ENCODE measurements at regions not wholly inside any gene's neighbourhood (a gene's known extent, or its start where the extent isn't known, plus 50 kb on each side); places are given as distances from the start of the nearest gene placed in this dataset.

- no peaks in the 10 kb centered on the region for H3K9me3 ChIP-seq (replicated peaks; ENCODE audit: low read length)
- H3K4me2 ChIP-seq (ENCODE audit: low read length): no peak overlapping the region
- no peaks in the 10 kb centered on the region for H3K4me1 ChIP-seq (ENCODE audit: control insufficient read depth, insufficient read depth, low read length)
- no peaks in the 10 kb centered on the region for H3K36me3 ChIP-seq (ENCODE audit: insufficient read depth, low read length)
- no peak overlapping the region for H3K4me3 ChIP-seq (ENCODE audit: low read length)
- H3K9ac ChIP-seq (ENCODE audit: low read depth, low read length): no peak overlapping the region
- no peaks in the 10 kb centered on the region for H3K27me3 ChIP-seq (ENCODE audit: control insufficient read depth, insufficient read depth, low read length)
Observed at GRCh38 chr12:60920841-60921495, 1325.1 kb downstream of the SLC16A7 start.

GRCh38 chr12:60921541-60921940 lies 1325.7 kb downstream of the SLC16A7 start:
- Histone ChIP-seq H3K9ac (ENCODE audit: low read depth, low read length) (no peak overlapping the region), H3K27me3 (ENCODE audit: control insufficient read depth, insufficient read depth, low read length) (no peaks in the 10 kb centered on the region), H3K4me3 (ENCODE audit: low read length) (no peak overlapping the region)

GRCh38 chr12:60926256-60926655 lies 1330.4 kb downstream of the SLC16A7 start:
- no peak overlapping the region for H3K9ac ChIP-seq (ENCODE audit: low read depth, low read length)
- H3K27me3 ChIP-seq (ENCODE audit: control insufficient read depth, insufficient read depth, low read length): no peaks in the 10 kb centered on the region
- no peak overlapping the region for H3K4me2 ChIP-seq (ENCODE audit: low read length)
- no peak overlapping the region for H3K4me3 ChIP-seq (ENCODE audit: low read length)
- no peaks in the 10 kb centered on the region for H3K9me3 ChIP-seq (replicated peaks; ENCODE audit: low read length)
- no peaks in the 10 kb centered on the region for H3K4me1 ChIP-seq (ENCODE audit: control insufficient read depth, insufficient read depth, low read length)
- no peaks in the 10 kb centered on the region for H3K36me3 ChIP-seq (ENCODE audit: insufficient read depth, low read length)

More at GRCh38 chr12:60921541-60921940, 1325.7 kb downstream of the SLC16A7 start:
- Histone ChIP-seq H3K4me1 (ENCODE audit: control insufficient read depth, insufficient read depth, low read length) (no peaks in the 10 kb centered on the region), H3K4me2 (ENCODE audit: low read length) (no peak overlapping the region), H3K9me3 (replicated peaks; ENCODE audit: low read length) (no peaks in the 10 kb centered on the region), H3K36me3 (ENCODE audit: insufficient read depth, low read length) (no peaks in the 10 kb centered on the region)

GRCh38 chr12:60930151-60930550 lies 1330.1 kb upstream of the USP15 start:
- Histone ChIP-seq H3K9ac (ENCODE audit: low read depth, low read length) (no peak overlapping the region), H3K27me3 (ENCODE audit: control insufficient read depth, insufficient read depth, low read length) (no peaks in the 10 kb centered on the region), H3K9me3 (replicated peaks; ENCODE audit: low read length) (no peaks in the 10 kb centered on the region), H3K36me3 (ENCODE audit: insufficient read depth, low read length) (no peaks in the 10 kb centered on the region), H3K4me3 (ENCODE audit: low read length) (no peak overlapping the region), H3K4me1 (ENCODE audit: control insufficient read depth, insufficient read depth, low read length) (no peaks in the 10 kb centered on the region), H3K4me2 (ENCODE audit: low read length) (no peak overlapping the region)

GRCh38 chr12:60935981-60936761 lies 1324.0 kb upstream of the USP15 start:
- no peaks in the 10 kb centered on the region for H3K4me1 ChIP-seq (ENCODE audit: control insufficient read depth, insufficient read depth, low read length)
- no peak overlapping the region for H3K4me2 ChIP-seq (ENCODE audit: low read length)
- H3K9me3 ChIP-seq (replicated peaks; ENCODE audit: low read length): no peaks in the 10 kb centered on the region
- no peak overlapping the region for H3K9ac ChIP-seq (ENCODE audit: low read depth, low read length)
- H3K4me3 ChIP-seq (ENCODE audit: low read length): no peak overlapping the region
- no peaks in the 10 kb centered on the region for H3K27me3 ChIP-seq (ENCODE audit: control insufficient read depth, insufficient read depth, low read length)
- H3K36me3 ChIP-seq (ENCODE audit: insufficient read depth, low read length): no peaks in the 10 kb centered on the region

- H3K9me3 ChIP-seq (replicated peaks; ENCODE audit: low read length): no peaks in the 10 kb centered on the region
- H3K4me2 ChIP-seq (ENCODE audit: low read length): no peak overlapping the region
- no peak overlapping the region for H3K9ac ChIP-seq (ENCODE audit: low read depth, low read length)
- H3K27me3 ChIP-seq (ENCODE audit: control insufficient read depth, insufficient read depth, low read length): no peaks in the 10 kb centered on the region
- no peak overlapping the region for H3K4me3 ChIP-seq (ENCODE audit: low read length)
- H3K4me1 ChIP-seq (ENCODE audit: control insufficient read depth, insufficient read depth, low read length): no peaks in the 10 kb centered on the region
- no peaks in the 10 kb centered on the region for H3K36me3 ChIP-seq (ENCODE audit: insufficient read depth, low read length)
Observed at GRCh38 chr12:60947533-60947932, 1312.7 kb upstream of the USP15 start.

GRCh38 chr12:60967128-60967527 lies 1293.1 kb upstream of the USP15 start:
- H3K4me2 ChIP-seq (ENCODE audit: low read length): no peak overlapping the region
- H3K4me1 ChIP-seq (ENCODE audit: control insufficient read depth, insufficient read depth, low read length): no peaks in the 10 kb centered on the region
- H3K9me3 ChIP-seq (replicated peaks; ENCODE audit: low read length): no peaks in the 10 kb centered on the region
- no peaks in the 10 kb centered on the region for H3K36me3 ChIP-seq (ENCODE audit: insufficient read depth, low read length)
- H3K9ac ChIP-seq (ENCODE audit: low read depth, low read length): no peak overlapping the region
- H3K4me3 ChIP-seq (ENCODE audit: low read length): no peak overlapping the region
- no peaks in the 10 kb centered on the region for H3K27me3 ChIP-seq (ENCODE audit: control insufficient read depth, insufficient read depth, low read length)

- Histone ChIP-seq H3K4me2 (ENCODE audit: low read length) (no peak overlapping the region), H3K9me3 (replicated peaks; ENCODE audit: low read length) (peaks cover 4% of the 10 kb centered on the region), H3K4me1 (ENCODE audit: control insufficient read depth, insufficient read depth, low read length) (no peaks in the 10 kb centered on the region), H3K27me3 (ENCODE audit: control insufficient read depth, insufficient read depth, low read length) (no peaks in the 10 kb centered on the region), H3K9ac (ENCODE audit: low read depth, low read length) (no peak overlapping the region), H3K36me3 (ENCODE audit: insufficient read depth, low read length) (no peaks in the 10 kb centered on the region), H3K4me3 (ENCODE audit: low read length) (no peak overlapping the region)
Observed at GRCh38 chr12:60977966-60978365, 1282.2 kb upstream of the USP15 start.

- H3K36me3 ChIP-seq (ENCODE audit: insufficient read depth, low read length): no peaks in the 10 kb centered on the region
- H3K4me3 ChIP-seq (ENCODE audit: low read length): no peak overlapping the region
- no peak overlapping the region for H3K9ac ChIP-seq (ENCODE audit: low read depth, low read length)
- H3K27me3 ChIP-seq (ENCODE audit: control insufficient read depth, insufficient read depth, low read length): no peaks in the 10 kb centered on the region
- no peak overlapping the region for H3K4me2 ChIP-seq (ENCODE audit: low read length)
- peaks cover 4% of the 10 kb centered on the region for H3K9me3 ChIP-seq (replicated peaks; ENCODE audit: low read length)
- no peaks in the 10 kb centered on the region for H3K4me1 ChIP-seq (ENCODE audit: control insufficient read depth, insufficient read depth, low read length)
Observed at GRCh38 chr12:60980558-60980957, 1279.6 kb upstream of the USP15 start.

GRCh38 chr12:60981473-60981872 lies 1278.7 kb upstream of the USP15 start:
- Histone ChIP-seq H3K4me3 (ENCODE audit: low read length) (no peak overlapping the region), H3K9me3 (replicated peaks; ENCODE audit: low read length) (no peaks in the 10 kb centered on the region), H3K27me3 (ENCODE audit: control insufficient read depth, insufficient read depth, low read length) (no peaks in the 10 kb centered on the region), H3K4me1 (ENCODE audit: control insufficient read depth, insufficient read depth, low read length) (no peaks in the 10 kb centered on the region), H3K9ac (ENCODE audit: low read depth, low read length) (no peak overlapping the region), H3K4me2 (ENCODE audit: low read length) (no peak overlapping the region), H3K36me3 (ENCODE audit: insufficient read depth, low read length) (no peaks in the 10 kb centered on the region)

GRCh38 chr12:60992087-60992486 lies 1268.1 kb upstream of the USP15 start:
- Histone ChIP-seq H3K27me3 (ENCODE audit: control insufficient read depth, insufficient read depth, low read length) (no peaks in the 10 kb centered on the region), H3K4me3 (ENCODE audit: low read length) (no peak overlapping the region), H3K9me3 (replicated peaks; ENCODE audit: low read length) (peaks cover 3% of the 10 kb centered on the region), H3K9ac (ENCODE audit: low read depth, low read length) (no peak overlapping the region), H3K4me1 (ENCODE audit: control insufficient read depth, insufficient read depth, low read length) (no peaks in the 10 kb centered on the region), H3K4me2 (ENCODE audit: low read length) (no peak overlapping the region), H3K36me3 (ENCODE audit: insufficient read depth, low read length) (no peaks in the 10 kb centered on the region)
